Caco-2 (cell line): ENCODE measurements at regions not wholly inside any gene's neighbourhood (a gene's known extent, or its start where the extent isn't known, plus 50 kb on each side); places are given as distances from the start of the nearest gene placed in this dataset.

ENCODE experiments used
- BruUV-seq: library from RNA; stranded (reverse); fragments of 400-500 nt; replicated peaks from 2 replicates; lab custom pipeline; 2021; lab: Mats Ljungman, UMichigan
- CTCF ChIA-PET: fragments of 300-600 bp; sonication (Branson Sonifier 250); formaldehyde crosslinking; loops from one replicate; lab custom pipeline; 2022; ENCODE audit warnings: antibody characterized with exemption; lab: Charles Lee
- POLR2A ChIA-PET: fragments of 300-600 bp; sonication (Branson Sonifier 250); formaldehyde crosslinking; loops from one replicate; lab custom pipeline; 2022; ENCODE audit warnings: antibody characterized with exemption; lab: Charles Lee
- DNase-seq, 2 experiments: peaks; one replicate each; pipeline versions ENCODE4 v3.0.0 to v3.0.0-alpha.2; 2020 to 2022
- H3K27me3 ChIP-seq: replicated peaks from 2 replicates; pipeline ENCODE4 v1.6.0; 2011; ENCODE audit warnings: low read length; ENCODE audit not compliant: control insufficient read depth, insufficient read depth
- H3K36me3 ChIP-seq: 2 replicates; pipeline ENCODE4 v1.5.1; 2011; ENCODE audit warnings: low read length; ENCODE audit not compliant: control insufficient read depth, insufficient read depth
- H3K4me1 ChIP-seq: fragments of 250-450 bp; sonication (Bioruptor Pico); 2 replicates; pipeline ENCODE4 v1.5.1; 2020; ENCODE audit warnings: mild to moderate bottlenecking
- H3K4me3 ChIP-seq: 2 replicates; pipeline ENCODE4 v1.5.1; 2011; ENCODE audit warnings: low read depth, mild to moderate bottlenecking, control low read depth, low read length
- H3K9me3 ChIP-seq: fragments of 250-450 bp; sonication (Bioruptor Pico); 2 replicates; pipeline ENCODE4 v1.5.1; 2020; ENCODE audit warnings: mild to moderate bottlenecking, moderate library complexity
- H3K27ac Mint-ChIP-seq: one replicate; pipeline ENCODE4 v1.8.0; 2022; ENCODE audit warnings: mixed read lengths; ENCODE audit not compliant: unreplicated experiment
- H3K27me3 Mint-ChIP-seq: one replicate; pipeline ENCODE4 v1.8.0; 2022; ENCODE audit warnings: mixed read lengths; ENCODE audit not compliant: insufficient read depth, unreplicated experiment
- H3K36me3 Mint-ChIP-seq: one replicate; pipeline ENCODE4 v1.8.0; 2022; ENCODE audit warnings: mild to moderate bottlenecking, mixed read lengths; ENCODE audit not compliant: insufficient read depth, unreplicated experiment
- H3K4me1 Mint-ChIP-seq: one replicate; pipeline ENCODE4 v1.8.0; 2022; ENCODE audit warnings: low read depth, mixed read lengths; ENCODE audit not compliant: unreplicated experiment
- H3K4me3 Mint-ChIP-seq: one replicate; pipeline ENCODE4 v1.8.0; 2022; ENCODE audit warnings: mild to moderate bottlenecking, moderate library complexity, mixed read lengths; ENCODE audit not compliant: unreplicated experiment
- H3K9me3 Mint-ChIP-seq: one replicate; pipeline ENCODE4 v1.8.0; 2022; ENCODE audit warnings: mixed read lengths; ENCODE audit not compliant: unreplicated experiment
- CTCF ChIP-seq, 2 experiments: fragments of 200-600 bp in 1 of 2; IDR thresholded peaks; 1 replicate in 1 of 2; 2 replicates in 1 of 2; pipeline versions ENCODE4 v1.5.1 to v1.8.0; 2011 to 2022; ENCODE audit warnings: antibody characterized with exemption in 1 of 2, control low read depth in 1 of 2, inconsistent platforms in 1 of 2, low read depth in 1 of 2, low read length in 1 of 2, mild to moderate bottlenecking in 1 of 2, moderate library complexity in 1 of 2; ENCODE audit not compliant: insufficient read depth in 1 of 2, severe bottlenecking in 1 of 2, unreplicated experiment in 1 of 2
- intact Hi-C: fragments of 100-400 bp; cut with micrococcal nuclease; formaldehyde crosslinking; loops from one replicate; pipeline ENCODE4 v1.10.0; 2022; ENCODE audit not compliant: unreplicated experiment

- no peak overlapping the region for H3K27ac Mint-ChIP-seq
- BruUV-seq = no TSS peak
- no peak for TF ChIP-seq CTCF (IDR thresholded peaks at IDR 0.05; ENCODE audit: insufficient read depth in 1 of 2, low read depth in 1 of 2, low read length in 1 of 2, severe bottlenecking in 1 of 2, unreplicated experiment in 1 of 2)
- H3K4me1 Mint-ChIP-seq = no peaks in the 10 kb centered on the region
- DNase-seq = no peak
- ChIA-PET POLR2A (no interaction called here), CTCF (no interaction called here)
- intact Hi-C loops = no loop called here
- no peaks in the 10 kb centered on the region for H3K36me3 ChIP-seq
- H3K27me3 ChIP-seq = no peaks in the 10 kb centered on the region; the same call in 1 of the 2 replicates
- no peaks in the 10 kb centered on the region for H3K9me3 ChIP-seq
- H3K9me3 Mint-ChIP-seq = no peaks in the 10 kb centered on the region
- H3K4me3 ChIP-seq = no peak overlapping the region
- H3K27me3 Mint-ChIP-seq = peaks cover 4% of the 10 kb centered on the region
- no peaks in the 10 kb centered on the region for H3K36me3 Mint-ChIP-seq
- no peaks in the 10 kb centered on the region for H3K4me1 ChIP-seq
- no peak overlapping the region for H3K4me3 Mint-ChIP-seq
Measured at GRCh38 chr1:184851822-184852746, 97.4 kb upstream of the EDEM3 start.

GRCh38 chr1:184843732-184844495, 89.3 kb upstream of the EDEM3 start:
- no peaks in the 10 kb centered on the region for H3K4me1 Mint-ChIP-seq
- intact Hi-C loops = no loop called here
- no peaks in the 10 kb centered on the region for H3K36me3 Mint-ChIP-seq
- no peaks in the 10 kb centered on the region for H3K27me3 Mint-ChIP-seq
- no peaks in the 10 kb centered on the region for H3K36me3 ChIP-seq
- ChIA-PET POLR2A (no interaction called here), CTCF (no interaction called here)
- no TSS peak for BruUV-seq
- no peak for TF ChIP-seq CTCF (IDR thresholded peaks at IDR 0.05; ENCODE audit: insufficient read depth in 1 of 2, low read depth in 1 of 2, low read length in 1 of 2, severe bottlenecking in 1 of 2, unreplicated experiment in 1 of 2)
- no peaks in the 10 kb centered on the region for H3K4me1 ChIP-seq
- no peak for DNase-seq
- no peak overlapping the region for H3K4me3 Mint-ChIP-seq
- H3K27ac Mint-ChIP-seq = no peak overlapping the region
- H3K9me3 ChIP-seq = no peaks in the 10 kb centered on the region
- H3K4me3 ChIP-seq = no peak overlapping the region
- H3K9me3 Mint-ChIP-seq = no peaks in the 10 kb centered on the region
- H3K27me3 ChIP-seq = no peaks in the 10 kb centered on the region

- no peaks in the 10 kb centered on the region for H3K36me3 Mint-ChIP-seq
- no peak overlapping the region for H3K27ac Mint-ChIP-seq
- no peak overlapping the region for H3K4me3 Mint-ChIP-seq
- Histone ChIP-seq H3K4me1 (peaks cover 9% of the 10 kb centered on the region; the same call in 1 of the 2 replicates), H3K27me3 (no peaks in the 10 kb centered on the region), H3K4me3 (no peak overlapping the region), H3K36me3 (no peaks in the 10 kb centered on the region), H3K9me3 (no peaks in the 10 kb centered on the region)
- TF ChIP-seq CTCF (IDR thresholded peaks at IDR 0.05; ENCODE audit: insufficient read depth in 1 of 2, low read depth in 1 of 2, low read length in 1 of 2, severe bottlenecking in 1 of 2, unreplicated experiment in 1 of 2) = no peak
- no peaks in the 10 kb centered on the region for H3K27me3 Mint-ChIP-seq
- peaks cover 17% of the 10 kb centered on the region for H3K4me1 Mint-ChIP-seq
- no peaks in the 10 kb centered on the region for H3K9me3 Mint-ChIP-seq
- intact Hi-C loops = no loop called here
- DNase-seq = no peak
- ChIA-PET CTCF (no interaction called here), POLR2A (no interaction called here)
- BruUV-seq = no TSS peak
Measured at GRCh38 chr1:184840596-184840995, 85.9 kb upstream of the EDEM3 start.
